Colonic mucosa (tissue), 4 donors: ENCODE measurements at regions not wholly inside any gene's neighbourhood (a gene's known extent, or its start where the extent isn't known, plus 50 kb on each side); places are given as distances from the start of the nearest gene placed in this dataset.

Source experiments
- DNase-seq: peaks from one replicate; pipeline ENCODE4 v3.0.0-alpha.2; 2020
- H3K27ac ChIP-seq: fragments of 200-600 bp; one replicate; pipeline ENCODE4 v1.8.0; 2021
- H3K27me3 ChIP-seq: fragments of 200-600 bp; one replicate; pipeline ENCODE4 v1.8.0; 2021
- H3K36me3 ChIP-seq: fragments of 200-600 bp; one replicate; pipeline ENCODE4 v1.8.0; 2021
- H3K4me1 ChIP-seq: fragments of 200-600 bp; one replicate; pipeline ENCODE4 v1.8.0; 2021; ENCODE audit warnings: mild to moderate bottlenecking
- H3K4me3 ChIP-seq: fragments of 200-600 bp; one replicate; pipeline ENCODE4 v1.8.0; 2021
- H3K9ac ChIP-seq, 2 donors: one replicate each; pipeline ENCODE4 v1.7.0; 2013; ENCODE audit warnings: control low read depth in 2 of 2, low read depth in 2 of 2, low read length in 2 of 2
- H3K9me3 ChIP-seq: fragments of 200-600 bp; one replicate; pipeline ENCODE4 v1.8.0; 2021
- intact Hi-C: fragments of 100-400 bp; cut with DNase I; formaldehyde crosslinking; loops from one replicate; pipeline ENCODE4 v1.14.1; 2022
- TF ChIP-seq, protein P1 (sequence below): fragments of 200-600 bp; IDR thresholded peaks from one replicate; pipeline ENCODE4 v1.8.0; 2022; ENCODE audit warnings: antibody characterized with exemption, mild to moderate bottlenecking
- donor health status: healthy.
- donor health status: DM: no; HTN: no; CAD: no.
- donor health status: DM: no; HTN: no; CAD: no.

DNA sequence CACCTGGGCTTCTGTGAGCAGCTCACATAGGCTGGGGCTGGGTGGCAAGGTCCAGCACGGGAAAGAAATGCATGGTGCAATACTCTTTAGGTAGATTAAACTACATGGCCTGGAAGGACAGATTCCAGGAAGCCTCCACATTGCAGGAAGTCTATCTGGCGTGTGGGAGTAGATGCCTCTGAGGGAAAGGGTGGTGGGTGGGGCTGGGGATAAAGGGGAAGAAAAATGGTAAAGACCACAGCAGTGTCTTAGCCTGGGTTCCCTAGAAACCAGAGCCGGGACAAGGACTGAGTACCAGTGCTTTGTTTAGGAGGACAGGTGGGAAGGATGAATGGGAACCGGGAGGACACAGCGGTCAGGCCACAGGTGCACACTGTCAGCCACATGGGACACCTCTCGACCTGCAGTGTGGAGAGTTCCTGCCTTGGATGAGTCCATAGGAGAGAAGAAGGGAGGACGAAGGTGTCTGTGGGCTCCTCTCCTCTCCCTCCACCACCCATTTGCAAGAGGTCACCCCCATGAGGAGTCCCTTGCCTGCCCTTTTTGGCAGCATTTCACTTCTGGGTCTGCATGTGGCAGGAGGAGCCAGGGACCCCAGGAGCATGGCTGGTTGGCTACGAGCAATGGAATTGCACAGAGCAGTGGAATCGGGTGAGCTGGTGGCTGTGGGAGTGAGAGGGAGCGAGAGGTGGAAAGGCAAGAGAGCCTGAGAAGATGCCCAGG lies 91.5 kb upstream of the HS6ST1 start:
- no peaks in the 10 kb centered on the region for H3K9me3 ChIP-seq
- H3K27ac ChIP-seq: no peak overlapping the region
- intact Hi-C loops: no loop called here
- no peak overlapping the region for H3K4me3 ChIP-seq
- no peaks in the 10 kb centered on the region for H3K4me1 ChIP-seq
- H3K27me3 ChIP-seq: no peaks in the 10 kb centered on the region
- TF ChIP-seq, protein P1, sequence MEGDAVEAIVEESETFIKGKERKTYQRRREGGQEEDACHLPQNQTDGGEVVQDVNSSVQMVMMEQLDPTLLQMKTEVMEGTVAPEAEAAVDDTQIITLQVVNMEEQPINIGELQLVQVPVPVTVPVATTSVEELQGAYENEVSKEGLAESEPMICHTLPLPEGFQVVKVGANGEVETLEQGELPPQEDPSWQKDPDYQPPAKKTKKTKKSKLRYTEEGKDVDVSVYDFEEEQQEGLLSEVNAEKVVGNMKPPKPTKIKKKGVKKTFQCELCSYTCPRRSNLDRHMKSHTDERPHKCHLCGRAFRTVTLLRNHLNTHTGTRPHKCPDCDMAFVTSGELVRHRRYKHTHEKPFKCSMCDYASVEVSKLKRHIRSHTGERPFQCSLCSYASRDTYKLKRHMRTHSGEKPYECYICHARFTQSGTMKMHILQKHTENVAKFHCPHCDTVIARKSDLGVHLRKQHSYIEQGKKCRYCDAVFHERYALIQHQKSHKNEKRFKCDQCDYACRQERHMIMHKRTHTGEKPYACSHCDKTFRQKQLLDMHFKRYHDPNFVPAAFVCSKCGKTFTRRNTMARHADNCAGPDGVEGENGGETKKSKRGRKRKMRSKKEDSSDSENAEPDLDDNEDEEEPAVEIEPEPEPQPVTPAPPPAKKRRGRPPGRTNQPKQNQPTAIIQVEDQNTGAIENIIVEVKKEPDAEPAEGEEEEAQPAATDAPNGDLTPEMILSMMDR: no peak
- DNase-seq: peak; percentile 12
- no peak overlapping the region for H3K9ac ChIP-seq
- no peaks in the 10 kb centered on the region for H3K36me3 ChIP-seq

DNA sequence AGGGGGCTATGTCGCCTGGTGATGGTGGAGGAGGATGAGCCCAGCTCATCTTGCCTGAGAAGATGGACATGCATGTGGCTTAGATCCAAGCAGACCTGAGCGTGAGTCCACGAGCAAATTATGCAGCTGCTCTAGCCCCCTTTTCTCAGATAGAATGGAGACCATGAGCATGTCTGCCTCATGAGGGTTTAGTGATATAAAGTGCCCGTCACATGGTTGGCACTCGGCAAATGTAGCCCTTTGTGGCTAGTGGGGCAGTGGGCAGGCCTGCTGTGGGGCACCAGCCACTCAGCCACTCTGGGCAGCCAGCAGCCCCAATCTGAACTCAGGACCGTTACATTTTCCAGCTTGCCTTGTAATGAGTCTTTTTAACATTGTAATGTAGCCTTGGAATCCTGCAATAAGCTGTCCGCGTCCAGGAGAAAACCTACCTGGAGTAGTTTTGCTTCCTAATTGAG lies 92.1 kb upstream of the HS6ST1 start:
- intact Hi-C loops: no loop called here
- TF ChIP-seq, protein P1: no peak
- DNase-seq: no peak

DNA sequence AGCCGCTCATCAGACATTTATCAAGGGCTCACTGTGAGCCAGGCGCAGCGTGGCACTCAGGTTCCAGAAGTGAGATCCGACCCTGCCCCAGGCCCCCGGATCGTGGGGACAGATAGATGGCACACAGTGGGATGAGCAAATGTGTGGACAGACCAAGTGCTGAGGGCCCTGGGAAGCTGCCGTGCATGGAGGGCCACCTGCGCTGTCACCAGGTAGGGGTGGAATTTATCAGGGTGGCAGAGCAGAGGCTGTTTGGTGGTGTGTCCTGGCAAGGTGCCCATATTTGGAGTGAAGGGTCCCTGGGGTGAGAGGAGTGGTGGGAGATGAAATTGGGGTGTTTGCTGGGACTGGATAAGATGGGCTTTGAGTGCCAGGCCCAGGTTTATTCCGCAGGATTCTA lies 92.8 kb upstream of the HS6ST1 start:
- no peaks in the 10 kb centered on the region for H3K4me1 ChIP-seq
- H3K9me3 ChIP-seq: no peaks in the 10 kb centered on the region
- TF ChIP-seq, protein P1: no peak
- intact Hi-C loops: no loop called here
- DNase-seq: peak; percentile 12
- no peak overlapping the region for H3K4me3 ChIP-seq
- H3K36me3 ChIP-seq: no peaks in the 10 kb centered on the region
- no peak overlapping the region for H3K27ac ChIP-seq
- H3K27me3 ChIP-seq: no peaks in the 10 kb centered on the region
- no peak overlapping the region for H3K9ac ChIP-seq

More for the DNA sequence above, 92.1 kb upstream of the HS6ST1 start:
- H3K27me3 ChIP-seq: no peaks in the 10 kb centered on the region
- H3K27ac ChIP-seq: no peak overlapping the region
- H3K4me3 ChIP-seq: no peak overlapping the region
- H3K4me1 ChIP-seq: no peaks in the 10 kb centered on the region
- no peaks in the 10 kb centered on the region for H3K36me3 ChIP-seq
- no peaks in the 10 kb centered on the region for H3K9me3 ChIP-seq
- no peak overlapping the region for H3K9ac ChIP-seq

DNA sequence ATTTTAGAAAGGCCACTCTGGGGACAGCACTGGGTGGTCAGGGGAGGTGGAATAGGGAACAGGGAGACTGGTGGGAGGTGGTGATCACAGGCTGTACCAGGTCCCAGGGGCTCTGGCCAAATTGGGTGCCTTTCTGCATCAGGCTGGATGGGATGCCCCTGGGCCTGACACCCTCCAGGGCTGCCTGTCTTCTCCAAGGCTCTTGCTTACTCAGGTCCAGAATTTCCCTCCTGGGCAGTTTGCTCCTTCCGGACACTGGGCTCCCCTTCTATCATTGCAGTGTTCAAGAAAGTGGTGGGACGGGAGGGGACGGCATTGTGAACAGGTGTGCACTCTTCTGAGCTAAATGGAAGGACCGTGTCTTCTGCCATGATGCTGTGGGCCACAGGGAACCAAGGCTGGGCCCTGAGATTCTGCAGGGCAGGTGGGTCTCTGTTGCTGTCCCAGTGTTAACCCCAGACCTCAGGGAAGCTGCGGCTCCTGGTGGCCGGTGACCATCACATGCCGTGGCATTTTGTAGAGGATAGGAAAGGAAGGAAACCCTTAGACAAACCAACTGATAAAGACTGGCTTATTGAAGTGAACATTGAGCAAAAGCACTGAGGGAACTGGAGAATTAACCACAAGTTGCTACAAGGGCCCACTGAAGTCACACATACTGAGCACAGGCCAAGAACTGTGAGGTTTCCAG lies 93.7 kb upstream of the HS6ST1 start:
- Histone ChIP-seq H3K27me3 (no peaks in the 10 kb centered on the region), H3K9me3 (no peaks in the 10 kb centered on the region), H3K4me1 (no peaks in the 10 kb centered on the region), H3K4me3 (no peak overlapping the region), H3K9ac (no peak overlapping the region), H3K27ac (no peak overlapping the region), H3K36me3 (no peaks in the 10 kb centered on the region)
- intact Hi-C loops: no loop called here
- TF ChIP-seq, protein P1: no peak
- DNase-seq: peak; percentile 11

DNA sequence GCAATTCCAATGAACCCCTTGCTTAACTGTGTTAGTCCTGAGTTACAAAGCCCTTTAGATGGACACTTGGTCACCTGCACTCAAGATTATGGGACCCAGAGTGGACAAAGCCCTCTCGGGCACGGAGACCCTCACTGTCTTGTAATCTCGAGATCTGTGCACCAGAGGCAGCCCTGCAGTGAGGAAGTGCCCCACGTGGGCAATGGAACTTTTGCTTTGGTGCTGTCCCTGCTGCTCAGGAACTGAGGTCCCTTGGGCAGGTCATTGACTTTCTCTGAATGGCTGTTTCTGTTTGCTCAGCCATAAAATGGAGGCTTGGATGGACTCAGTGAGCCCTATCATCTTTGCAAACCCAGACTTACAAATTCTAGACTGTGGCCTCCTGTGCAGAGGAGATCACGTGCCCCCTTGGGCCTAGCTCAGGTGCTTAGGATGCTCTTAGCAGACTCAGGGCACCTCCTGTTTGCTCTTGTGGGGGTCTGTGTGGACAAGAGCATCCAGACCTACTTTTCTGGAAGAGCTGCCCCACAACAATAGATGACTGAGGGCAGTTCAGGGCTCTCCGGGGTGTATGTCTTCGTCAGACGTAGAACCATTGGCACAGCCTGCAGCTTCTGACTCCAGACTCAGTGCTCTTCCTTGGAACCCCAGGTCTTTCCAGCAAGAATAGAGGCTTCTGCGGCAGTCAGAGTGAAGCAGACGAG lies 94.5 kb upstream of the HS6ST1 start:
- Histone ChIP-seq H3K27me3 (no peaks in the 10 kb centered on the region), H3K27ac (no peak overlapping the region), H3K36me3 (no peaks in the 10 kb centered on the region), H3K9ac (no peak overlapping the region), H3K4me1 (no peaks in the 10 kb centered on the region), H3K9me3 (no peaks in the 10 kb centered on the region), H3K4me3 (no peak overlapping the region)
- intact Hi-C loops: no loop called here
- peak; percentile 9 for DNase-seq
- TF ChIP-seq, protein P1: no peak
